ENCODE measurements at regions not wholly inside any gene's neighbourhood (a gene's known extent, or its start where the extent isn't known, plus 50 kb on each side); places are given as distances from the start of the nearest gene placed in this dataset.
A peak's percentile ranks its signal among the peaks of the same experiment; 100 is the strongest.

- H2AFZ ChIP-seq (ENCODE audit: low read depth, low read length): no peak overlapping the region
- H3K9ac ChIP-seq (ENCODE audit: low read length): no peak overlapping the region
- no peaks in the 10 kb centered on the region for H3K4me1 ChIP-seq (ENCODE audit: low read length)
- H3K27me3 ChIP-seq (ENCODE audit: low read depth, low read length): no peaks in the 10 kb centered on the region
- no peaks in the 10 kb centered on the region for H4K20me1 ChIP-seq (ENCODE audit: insufficient read depth, low read length)
- H3K4me3 ChIP-seq (ENCODE audit: low read length): no peak overlapping the region
- H3K27ac ChIP-seq (ENCODE audit: low read length): no peak overlapping the region
- H3K36me3 ChIP-seq (replicated peaks; ENCODE audit: low read depth, low read length): no peaks in the 10 kb centered on the region
- no peaks in the 10 kb centered on the region for H3K79me2 ChIP-seq (ENCODE audit: low read length)
- no peak overlapping the region for H3K4me2 ChIP-seq (ENCODE audit: low read length)
- no peaks in the 10 kb centered on the region for H3K9me3 ChIP-seq (ENCODE audit: insufficient read depth, low read length)
- TF ChIP-seq CTCF (IDR thresholded peaks at IDR 0.05; ENCODE audit: low read depth, low read length) (no peak), EZH2phosphoT487 (IDR thresholded peaks at IDR 0.05; ENCODE audit: low read depth) (no peak)
Observed at GRCh38 chr14:38627163-38627562, 371.3 kb upstream of the CLEC14A start.

- no peak overlapping the region for H2AFZ ChIP-seq (ENCODE audit: low read depth, low read length)
- no peak overlapping the region for H3K4me3 ChIP-seq (ENCODE audit: low read length)
- H3K27ac ChIP-seq (ENCODE audit: low read length): no peak overlapping the region
- no peaks in the 10 kb centered on the region for H3K9me3 ChIP-seq (ENCODE audit: insufficient read depth, low read length)
- TF ChIP-seq CTCF (IDR thresholded peaks at IDR 0.05; ENCODE audit: low read depth, low read length): no peak
- TF ChIP-seq EZH2phosphoT487 (IDR thresholded peaks at IDR 0.05; ENCODE audit: low read depth): no peak
- no peak overlapping the region for H3K9ac ChIP-seq (ENCODE audit: low read length)
- no peaks in the 10 kb centered on the region for H3K27me3 ChIP-seq (ENCODE audit: low read depth, low read length)
- H4K20me1 ChIP-seq (ENCODE audit: insufficient read depth, low read length): no peaks in the 10 kb centered on the region
- no peaks in the 10 kb centered on the region for H3K36me3 ChIP-seq (replicated peaks; ENCODE audit: low read depth, low read length)
- no peaks in the 10 kb centered on the region for H3K4me1 ChIP-seq (ENCODE audit: low read length)
- H3K4me2 ChIP-seq (ENCODE audit: low read length): no peak overlapping the region
- no peaks in the 10 kb centered on the region for H3K79me2 ChIP-seq (ENCODE audit: low read length)
Observed at GRCh38 chr14:38623661-38624060, 367.8 kb upstream of the CLEC14A start.

- H3K4me1 ChIP-seq (ENCODE audit: low read length): no peaks in the 10 kb centered on the region
- H3K27ac ChIP-seq (ENCODE audit: low read length): no peak overlapping the region
- H3K4me2 ChIP-seq (ENCODE audit: low read length): no peak overlapping the region
- H2AFZ ChIP-seq (ENCODE audit: low read depth, low read length): no peak overlapping the region
- H3K9ac ChIP-seq (ENCODE audit: low read length): no peak overlapping the region
- no peaks in the 10 kb centered on the region for H4K20me1 ChIP-seq (ENCODE audit: insufficient read depth, low read length)
- no peaks in the 10 kb centered on the region for H3K36me3 ChIP-seq (replicated peaks; ENCODE audit: low read depth, low read length)
- H3K27me3 ChIP-seq (ENCODE audit: low read depth, low read length): no peaks in the 10 kb centered on the region
- H3K79me2 ChIP-seq (ENCODE audit: low read length): no peaks in the 10 kb centered on the region
- no peak overlapping the region for H3K4me3 ChIP-seq (ENCODE audit: low read length)
- peak; percentile 26; the same call in 1 of the 2 replicates for TF ChIP-seq CTCF (IDR thresholded peaks at IDR 0.05; ENCODE audit: low read depth, low read length)
- TF ChIP-seq EZH2phosphoT487 (IDR thresholded peaks at IDR 0.05; ENCODE audit: low read depth): no peak
- H3K9me3 ChIP-seq (ENCODE audit: insufficient read depth, low read length): no peaks in the 10 kb centered on the region
Observed at GRCh38 chr14:38618514-38618913, 362.6 kb upstream of the CLEC14A start.

GRCh38 chr14:38616959-38617358 lies 361.1 kb upstream of the CLEC14A start:
- H3K36me3 ChIP-seq (replicated peaks; ENCODE audit: low read depth, low read length): no peaks in the 10 kb centered on the region
- H3K27me3 ChIP-seq (ENCODE audit: low read depth, low read length): no peaks in the 10 kb centered on the region
- H3K9me3 ChIP-seq (ENCODE audit: insufficient read depth, low read length): no peaks in the 10 kb centered on the region
- no peak overlapping the region for H3K4me3 ChIP-seq (ENCODE audit: low read length)
- no peaks in the 10 kb centered on the region for H4K20me1 ChIP-seq (ENCODE audit: insufficient read depth, low read length)
- no peaks in the 10 kb centered on the region for H3K79me2 ChIP-seq (ENCODE audit: low read length)
- H3K27ac ChIP-seq (ENCODE audit: low read length): no peak overlapping the region
- no peak overlapping the region for H3K9ac ChIP-seq (ENCODE audit: low read length)
- H3K4me1 ChIP-seq (ENCODE audit: low read length): no peaks in the 10 kb centered on the region
- TF ChIP-seq CTCF (IDR thresholded peaks at IDR 0.05; ENCODE audit: low read depth, low read length) (no peak), EZH2phosphoT487 (IDR thresholded peaks at IDR 0.05; ENCODE audit: low read depth) (no peak)
- H2AFZ ChIP-seq (ENCODE audit: low read depth, low read length): no peak overlapping the region
- no peak overlapping the region for H3K4me2 ChIP-seq (ENCODE audit: low read length)

Measured in OCI-LY3 (cell line).